Fibroblast of the aortic adventitia (primary cell): ENCODE measurements at regions not wholly inside any gene's neighbourhood (a gene's known extent, or its start where the extent isn't known, plus 50 kb on each side); places are given as distances from the start of the nearest gene placed in this dataset.

Experiments
- DNase-seq: peaks from one replicate; pipeline ENCODE4 v3.0.0-alpha.2; 2010; ENCODE audit warnings: low read depth
- H3K4me3 ChIP-seq: 2 replicates; pipeline ENCODE4 v1.5.1; 2011; ENCODE audit warnings: low read depth, mild to moderate bottlenecking, control low read depth, low read length, moderate library complexity
- CTCF ChIP-seq: IDR thresholded peaks from 2 replicates; pipeline ENCODE4 v1.5.1; 2011; ENCODE audit warnings: mild to moderate bottlenecking, low read length, control low read depth, inconsistent platforms; ENCODE audit not compliant: insufficient read depth

GRCh38 chr10:45553613-45554012 lies 119.0 kb downstream of the ZFAND4 start:
- TF ChIP-seq CTCF = no peak
- no peak for DNase-seq
- H3K4me3 ChIP-seq = no peak overlapping the region

- no peak for DNase-seq
- no peak overlapping the region for H3K4me3 ChIP-seq
- TF ChIP-seq CTCF = no peak
Observed at GRCh38 chr10:45553155-45553554, 119.4 kb downstream of the ZFAND4 start.

- H3K4me3 ChIP-seq = no peak overlapping the region
- TF ChIP-seq CTCF = no peak
- no peak for DNase-seq
Observed at GRCh38 chr10:45552476-45552875, 120.1 kb downstream of the ZFAND4 start.

GRCh38 chr10:45550903-45551786 lies 121.4 kb downstream of the ZFAND4 start:
- no peak for TF ChIP-seq CTCF
- H3K4me3 ChIP-seq = no peak overlapping the region
- no peak for DNase-seq

- TF ChIP-seq CTCF = no peak
- no peak for DNase-seq
- no peak overlapping the region for H3K4me3 ChIP-seq
Observed at GRCh38 chr10:45548068-45548467, 124.5 kb downstream of the ZFAND4 start.

GRCh38 chr10:45547207-45547606 lies 125.4 kb downstream of the ZFAND4 start:
- DNase-seq = no peak
- TF ChIP-seq CTCF = no peak
- H3K4me3 ChIP-seq = no peak overlapping the region

- no peak for TF ChIP-seq CTCF
- H3K4me3 ChIP-seq = no peak overlapping the region
- DNase-seq = no peak
Observed at GRCh38 chr10:45545150-45545549, 127.4 kb downstream of the ZFAND4 start.
